NCI-H2107 treated with DMSO at 0.1 percent for 48 hours (cell line): ENCODE measurements at regions not wholly inside any gene's neighbourhood (a gene's known extent, or its start where the extent isn't known, plus 50 kb on each side); places are given as distances from the start of the nearest gene placed in this dataset.
"Not testable (repeated sequence)": the region's sequence is repeated elsewhere in the genome, so short reads cannot be mapped to it uniquely, and the experiment has no call there.

Source experiments
- DNase-seq: peaks from one replicate; lab custom pipeline; 2025; ENCODE audit not compliant: unreplicated experiment; lab: John Stamatoyannopoulos, UW

DNA sequence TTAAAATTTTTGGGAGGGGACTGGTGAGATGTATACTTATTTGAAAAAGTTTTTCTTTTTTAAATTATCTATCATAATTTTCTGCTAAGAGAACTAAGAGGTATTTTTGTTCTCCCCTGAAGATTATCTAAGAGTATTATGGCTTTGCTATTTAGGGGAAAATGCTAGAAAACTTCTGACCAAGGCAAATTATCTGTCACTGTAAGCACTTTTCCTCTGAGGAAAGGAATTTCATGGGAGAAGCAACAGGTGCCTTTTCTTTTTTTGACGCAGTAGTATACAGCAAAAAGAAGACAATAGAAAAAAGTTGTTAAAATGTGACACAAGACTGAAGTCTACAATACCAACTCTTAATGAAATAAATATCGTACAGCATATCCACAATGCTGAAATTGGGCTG is 201.6 kb upstream of the NANOGP8 start:
- no peak for DNase-seq

GRCh38 chr15:35282965-35283496 is 197.9 kb upstream of the NANOGP8 start:
- no peak for DNase-seq

GRCh38 chr15:35281515-35281914 is 196.4 kb upstream of the NANOGP8 start:
- no peak for DNase-seq

DNA sequence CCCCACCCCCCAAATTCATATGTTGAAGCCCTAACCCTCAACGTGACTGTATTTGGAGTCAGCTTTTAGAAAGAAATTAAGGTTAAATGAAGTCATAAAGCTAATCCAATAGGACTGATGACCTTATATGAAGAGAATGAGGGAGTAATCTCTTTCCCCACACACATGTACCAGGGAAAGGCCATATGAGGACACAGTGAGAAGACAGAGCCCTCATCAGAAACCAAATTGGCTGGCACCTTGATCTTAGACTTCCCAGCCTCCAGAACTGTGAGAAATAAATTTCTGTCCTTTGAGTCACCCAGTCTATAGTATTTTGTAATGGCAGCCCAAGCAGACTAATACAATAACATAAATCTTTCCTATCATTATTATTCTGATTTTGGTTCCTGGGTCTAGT is 194.7 kb upstream of the NANOGP8 start:
- no peak for DNase-seq

GRCh38 chr15:35271371-35272043 is 186.4 kb upstream of the NANOGP8 start:
- DNase-seq: no peak

DNA sequence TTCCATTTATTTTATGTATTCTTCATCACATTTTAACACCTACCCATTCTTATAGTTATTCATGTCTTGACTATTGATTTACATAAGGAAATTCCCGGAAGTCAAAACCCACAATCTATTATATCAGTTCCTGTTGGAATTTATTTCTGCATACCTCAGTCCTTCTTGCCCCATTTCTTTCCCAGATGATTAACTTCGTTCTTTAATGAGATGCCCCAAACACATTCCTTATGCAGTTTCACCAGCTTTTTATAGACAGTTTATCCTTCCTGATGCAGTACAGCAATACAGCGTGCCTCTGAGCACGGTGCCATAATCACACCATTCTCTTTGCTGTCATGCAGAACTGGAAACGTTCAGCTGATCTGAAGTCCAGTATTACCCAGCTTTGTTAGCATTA is 175.8 kb upstream of the NANOGP8 start:
- no peak for DNase-seq

DNA sequence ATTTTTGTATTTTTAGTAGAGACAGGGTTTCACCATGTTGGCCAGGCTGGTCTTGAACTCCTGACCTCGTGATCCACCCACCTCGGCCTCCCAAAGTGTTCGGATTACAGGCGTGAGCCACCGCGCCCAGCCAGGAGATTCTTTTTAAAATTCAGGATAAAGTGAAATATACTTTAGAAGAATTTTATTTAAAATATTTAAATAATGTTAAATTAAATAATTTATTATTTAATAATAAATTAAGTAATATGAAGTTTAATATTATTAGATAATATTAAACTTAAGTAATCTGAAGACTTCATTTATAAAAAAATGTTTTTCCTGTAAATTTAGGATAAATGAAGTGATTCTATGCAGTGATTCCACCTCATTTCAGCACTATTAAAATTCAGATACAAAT is 175.2 kb upstream of the NANOGP8 start:
- not testable (repeated sequence) for DNase-seq

- DNase-seq: no peak
Observed at GRCh38 chr15:35256551-35256950, 171.5 kb upstream of the NANOGP8 start.

DNA sequence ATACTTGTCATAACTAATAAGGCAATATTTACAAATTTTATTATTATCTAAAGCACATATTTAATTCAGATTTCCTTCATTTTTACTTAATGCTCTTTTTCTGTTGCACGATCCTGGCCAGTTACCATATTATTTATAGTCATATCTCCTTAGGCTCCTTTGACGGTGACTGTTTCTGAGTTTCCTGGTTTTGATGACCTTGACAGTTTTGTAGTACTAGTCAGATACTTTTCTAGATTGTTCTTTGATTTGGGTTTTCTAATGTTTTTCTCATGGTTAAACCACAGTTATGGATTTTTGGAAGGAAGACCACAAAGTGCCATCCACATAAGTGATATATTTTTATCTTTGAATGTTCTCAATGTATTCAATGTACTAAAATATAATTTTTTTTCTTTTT is 171.0 kb upstream of the NANOGP8 start:
- no peak for DNase-seq

GRCh38 chr15:35254908-35255307 is 169.8 kb upstream of the NANOGP8 start:
- not testable (repeated sequence) for DNase-seq

GRCh38 chr15:35254062-35254461 is 169.0 kb upstream of the NANOGP8 start:
- DNase-seq: no peak

DNA sequence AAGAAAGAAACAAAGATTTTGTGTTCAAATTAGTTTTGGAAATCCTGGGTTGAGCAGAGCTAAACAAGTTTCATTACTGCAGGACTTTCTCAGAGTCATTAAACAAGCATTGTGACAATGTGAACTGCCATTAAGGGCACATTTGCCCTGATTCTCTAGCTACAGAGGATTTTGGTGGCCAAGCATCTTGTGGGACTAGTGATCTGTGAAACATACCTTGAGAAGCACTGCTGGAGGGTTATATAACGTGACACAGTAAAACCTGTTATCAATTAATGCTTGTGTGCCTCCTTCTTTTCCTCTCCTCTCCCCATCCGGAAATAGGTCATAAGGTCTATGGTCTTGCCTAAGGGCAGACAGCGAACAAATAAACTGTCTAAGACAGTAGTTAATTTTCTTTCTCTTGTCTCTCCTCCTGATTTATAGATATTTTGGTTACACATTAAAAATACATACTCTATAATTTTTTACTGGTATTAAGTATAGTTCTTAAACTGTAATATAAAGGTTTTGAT is 167.3 kb upstream of the NANOGP8 start:
- no peak for DNase-seq

- no peak for DNase-seq
Observed at GRCh38 chr15:35247150-35247549, 162.1 kb upstream of the NANOGP8 start.

DNA sequence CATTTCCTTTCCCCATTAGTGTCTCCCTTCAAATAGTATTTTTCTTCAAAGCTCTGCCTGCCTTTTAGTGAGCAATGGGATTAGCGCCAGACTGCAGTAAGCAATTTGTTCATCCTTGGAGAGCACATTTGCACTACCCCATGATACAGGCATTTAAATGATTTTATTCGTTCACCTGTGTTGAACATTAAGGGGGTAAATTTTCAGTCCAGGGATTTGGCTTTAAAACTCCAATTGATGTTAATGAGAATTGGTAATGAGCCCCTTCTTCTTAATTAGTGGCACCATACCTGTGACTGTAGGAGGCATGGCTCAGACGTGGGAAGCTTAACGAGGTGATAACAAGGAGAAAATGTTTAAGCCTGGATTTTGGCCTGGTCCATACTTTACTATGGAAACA is 161.4 kb upstream of the NANOGP8 start:
- DNase-seq: no peak

DNA sequence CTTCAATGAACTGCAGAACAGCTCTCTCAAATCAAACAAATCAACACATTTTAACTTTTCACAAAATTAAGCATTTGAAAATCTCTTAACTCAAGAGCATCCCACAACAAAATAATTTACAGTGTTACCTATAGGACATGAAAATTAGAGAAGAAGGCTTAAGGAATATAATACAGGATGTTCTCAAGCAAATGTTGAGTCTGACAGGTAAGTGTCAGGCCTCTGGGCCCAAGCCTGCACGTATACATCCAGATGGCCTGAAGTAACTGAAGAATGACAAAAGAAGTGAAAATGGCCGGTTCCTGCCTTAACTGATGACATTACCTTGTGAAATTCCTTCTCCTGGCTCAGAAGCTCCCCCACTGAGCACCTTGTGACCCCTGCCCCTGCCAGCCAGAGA is 160.6 kb upstream of the NANOGP8 start:
- DNase-seq: not testable (repeated sequence)

GRCh38 chr15:35244227-35244626 is 159.1 kb upstream of the NANOGP8 start:
- DNase-seq: no peak

DNA sequence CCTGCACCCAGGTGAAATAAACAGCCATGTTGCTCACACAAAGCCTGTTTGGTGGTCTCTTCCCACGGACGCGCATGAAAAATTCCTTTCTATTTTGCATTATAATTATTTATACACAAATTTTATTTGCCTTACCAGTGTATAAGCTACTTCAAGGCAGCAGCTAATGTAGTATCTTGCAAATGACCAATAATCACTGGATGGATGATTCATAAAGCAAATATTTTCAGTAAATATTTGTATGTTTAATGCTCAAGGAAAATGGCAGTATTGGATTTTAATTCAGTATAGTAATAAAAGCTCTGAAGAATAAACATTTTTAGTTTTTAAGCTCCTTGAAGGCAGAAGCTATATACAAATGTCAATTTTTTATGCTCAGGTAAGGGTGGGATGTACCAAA is 158.7 kb upstream of the NANOGP8 start:
- DNase-seq: no peak

DNA sequence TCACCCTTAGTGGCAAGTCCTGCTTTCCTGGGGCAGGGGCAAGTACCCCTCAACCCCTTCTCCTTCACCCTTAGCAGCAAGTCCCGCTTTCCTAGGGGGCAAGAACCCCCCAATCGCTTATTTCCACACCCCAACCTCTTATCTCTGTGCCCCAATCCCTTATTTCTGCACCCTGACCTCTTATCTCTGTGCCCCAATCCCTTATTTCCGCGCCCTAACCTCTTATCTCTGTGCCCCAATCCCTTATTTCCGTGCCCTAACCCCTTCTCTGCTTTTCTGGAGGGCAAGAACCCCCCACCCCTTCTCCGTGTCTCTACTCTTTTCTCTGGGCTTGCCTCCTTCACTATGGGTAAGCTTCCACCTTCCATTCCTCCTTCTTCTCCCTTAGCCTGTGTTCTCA is 154.6 kb upstream of the NANOGP8 start:
- DNase-seq: not testable (repeated sequence)

DNA sequence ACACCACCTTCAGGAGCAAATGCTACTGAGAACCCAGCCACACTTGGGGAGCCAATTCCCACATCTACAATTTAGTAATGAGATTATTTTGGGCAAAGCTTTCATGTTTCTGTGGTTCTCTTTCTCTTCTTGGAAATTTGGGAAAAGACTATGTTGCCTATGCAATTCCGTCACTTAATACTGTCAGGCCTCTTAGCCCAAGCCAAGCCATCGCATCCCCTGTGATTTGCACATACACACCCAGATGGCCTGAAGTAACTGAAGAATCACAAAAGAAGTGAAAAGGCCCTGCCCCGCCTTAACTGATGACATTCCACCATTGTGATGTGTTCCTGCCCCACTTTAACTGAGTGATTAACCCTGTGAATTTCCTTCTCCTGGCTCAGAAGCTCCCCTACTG is 153.4 kb upstream of the NANOGP8 start:
- DNase-seq: not testable (repeated sequence)

DNA sequence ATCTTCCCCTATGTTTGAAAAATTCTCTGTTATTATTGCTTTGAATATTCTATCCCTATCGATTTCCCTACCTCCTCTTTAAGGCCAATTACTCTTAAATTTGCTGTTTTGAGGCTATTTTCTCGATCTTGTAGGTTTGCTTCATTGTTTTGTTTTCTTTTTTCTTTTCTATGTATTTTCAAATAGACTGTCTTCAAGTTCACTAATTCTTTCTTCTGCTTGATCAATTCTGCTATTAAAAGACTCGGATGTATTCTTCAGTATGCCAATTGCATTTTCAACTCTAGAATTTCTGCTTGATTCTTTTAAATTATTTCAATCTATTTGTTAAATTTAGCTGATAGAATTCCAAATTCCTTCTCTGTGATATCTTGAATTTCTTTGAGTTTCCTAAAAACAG is 144.0 kb upstream of the NANOGP8 start:
- no peak for DNase-seq

DNA sequence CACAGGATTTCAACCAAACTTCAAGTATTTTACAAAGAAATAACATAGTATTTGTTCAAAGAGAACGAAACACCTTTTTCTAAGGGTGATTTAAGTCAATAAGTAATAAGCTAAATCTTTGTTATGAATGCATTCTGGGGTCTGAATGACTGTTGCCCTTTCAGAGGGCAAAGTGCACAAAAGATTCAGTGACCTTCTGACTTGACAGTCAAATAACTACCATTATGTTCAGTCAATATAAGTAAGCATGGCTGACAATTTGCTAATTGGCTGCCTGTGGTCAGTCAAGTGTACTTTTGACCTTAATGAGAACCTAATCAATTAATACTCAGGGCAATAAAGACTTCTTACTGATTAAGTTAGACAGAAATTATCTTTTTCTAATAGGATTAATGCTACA is 133.1 kb upstream of the NANOGP8 start:
- DNase-seq: no peak

GRCh38 chr15:35215093-35215492 is 130.0 kb upstream of the NANOGP8 start:
- no peak for DNase-seq
